Kidney epithelial cell (primary cell): ENCODE measurements at regions not wholly inside any gene's neighbourhood (a gene's known extent, or its start where the extent isn't known, plus 50 kb on each side); places are given as distances from the start of the nearest gene placed in this dataset.

Experiments used
- DNase-seq: peaks from one replicate; pipeline ENCODE4 v3.0.0-alpha.2; 2010; ENCODE audit warnings: low read depth
- H3K27me3 ChIP-seq: 2 replicates; pipeline ENCODE4 v1.6.0; 2011; ENCODE audit warnings: low read length; ENCODE audit not compliant: control insufficient read depth, insufficient read depth
- H3K36me3 ChIP-seq: 2 replicates; pipeline ENCODE4 v1.5.1; 2011; ENCODE audit warnings: low read length; ENCODE audit not compliant: control insufficient read depth, insufficient read depth
- H3K4me3 ChIP-seq: 2 replicates; pipeline ENCODE4 v1.5.1; 2011; ENCODE audit warnings: low read depth, mild to moderate bottlenecking, control low read depth, low read length
- CTCF ChIP-seq: IDR thresholded peaks from 2 replicates; pipeline ENCODE4 v1.5.1; 2011; ENCODE audit warnings: mild to moderate bottlenecking, moderate library complexity, low read length, control low read depth, inconsistent platforms; ENCODE audit not compliant: insufficient read depth, poor library complexity, severe bottlenecking

DNA sequence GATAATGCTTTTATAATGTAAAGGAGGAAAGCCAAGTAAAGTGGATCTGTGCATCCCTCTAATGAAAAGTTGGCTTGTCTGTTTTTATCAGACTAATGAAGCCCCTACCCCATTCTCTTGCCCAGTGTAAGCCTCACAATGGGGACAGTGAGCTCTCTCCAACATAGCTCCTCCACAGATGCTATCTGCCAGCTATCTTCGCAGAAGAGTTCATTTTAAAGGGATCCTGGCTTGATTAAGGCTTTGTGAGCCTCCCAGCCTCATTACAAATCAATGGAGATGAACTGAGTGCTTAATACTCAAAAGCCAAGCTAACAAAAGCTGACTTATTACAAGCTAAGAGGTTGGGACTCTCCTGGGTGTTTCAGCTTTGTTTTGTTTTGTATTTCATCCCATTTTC lies 514.7 kb downstream of the NUF2 start:
- DNase-seq = no peak
- H3K36me3 ChIP-seq = no peaks in the 10 kb centered on the region
- no peak for TF ChIP-seq CTCF
- H3K27me3 ChIP-seq = no peaks in the 10 kb centered on the region
- no peak overlapping the region for H3K4me3 ChIP-seq

DNA sequence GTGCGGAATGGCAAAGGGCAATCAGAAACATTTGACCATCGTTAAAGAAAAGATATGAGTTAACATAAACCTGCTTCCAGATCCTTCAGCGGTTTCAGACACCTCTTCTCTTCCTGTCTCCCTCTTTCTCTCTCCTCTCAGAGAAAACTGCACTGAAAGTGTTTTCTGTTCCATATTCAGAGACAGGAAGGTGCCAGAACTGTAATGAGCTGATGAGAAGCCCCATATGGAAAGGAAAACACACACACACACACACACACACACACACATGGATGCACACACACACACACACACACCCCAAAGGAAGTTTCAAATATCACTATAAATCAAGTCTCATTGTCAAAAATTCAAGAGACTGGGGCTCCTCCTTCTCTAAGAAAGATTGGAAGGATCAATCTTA lies 515.5 kb downstream of the NUF2 start:
- no peak overlapping the region for H3K4me3 ChIP-seq
- DNase-seq = no peak
- no peaks in the 10 kb centered on the region for H3K36me3 ChIP-seq
- H3K27me3 ChIP-seq = no peaks in the 10 kb centered on the region
- TF ChIP-seq CTCF = no peak

GRCh38 chr1:163842571-163842970 lies 520.8 kb downstream of the NUF2 start:
- DNase-seq = no peak
- H3K4me3 ChIP-seq = no peak overlapping the region
- TF ChIP-seq CTCF = no peak
- H3K27me3 ChIP-seq = no peaks in the 10 kb centered on the region
- no peaks in the 10 kb centered on the region for H3K36me3 ChIP-seq

DNA sequence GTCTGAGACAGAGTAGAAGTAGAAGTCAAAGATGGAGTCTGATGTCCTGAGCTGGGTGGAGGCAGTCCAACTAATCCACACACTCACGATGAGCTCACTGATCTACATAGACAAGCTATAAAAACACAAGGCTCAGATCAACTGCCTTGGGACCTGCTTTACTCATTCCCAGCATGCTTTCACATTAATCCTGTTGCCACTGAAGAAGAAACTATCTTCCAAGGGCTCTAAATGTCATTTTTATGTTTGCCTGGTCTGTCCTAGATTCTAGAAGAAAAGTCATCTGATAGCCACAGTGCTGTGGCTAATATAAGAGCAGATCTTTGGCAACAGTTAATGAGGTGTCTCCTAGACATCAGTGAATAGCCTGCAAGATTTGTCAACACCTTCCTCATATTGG lies 522.7 kb downstream of the NUF2 start:
- no peak overlapping the region for H3K4me3 ChIP-seq
- DNase-seq = no peak
- no peak for TF ChIP-seq CTCF
- H3K36me3 ChIP-seq = no peaks in the 10 kb centered on the region
- H3K27me3 ChIP-seq = no peaks in the 10 kb centered on the region

DNA sequence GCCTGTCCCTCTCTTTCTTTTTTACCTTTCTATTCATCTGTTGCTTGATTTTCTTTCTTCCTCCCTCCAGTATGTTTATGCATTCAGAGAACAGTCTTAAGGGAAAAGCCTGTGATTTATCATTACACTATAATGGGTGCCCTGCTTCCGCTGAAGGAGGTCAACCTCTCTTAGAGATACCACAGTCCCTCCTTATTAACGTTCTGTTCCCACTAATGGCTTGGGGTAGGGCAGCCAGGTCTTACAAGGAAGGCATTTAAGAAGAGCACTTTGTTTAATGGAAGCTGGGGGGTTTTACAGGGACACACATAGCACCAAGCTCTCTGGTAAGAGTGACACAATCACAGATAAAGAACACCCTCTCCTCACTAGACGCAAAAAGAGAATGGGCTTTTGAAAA lies 523.5 kb downstream of the NUF2 start:
- Histone ChIP-seq H3K4me3 (no peak overlapping the region), H3K27me3 (no peaks in the 10 kb centered on the region), H3K36me3 (no peaks in the 10 kb centered on the region)
- DNase-seq = no peak
- TF ChIP-seq CTCF = no peak

DNA sequence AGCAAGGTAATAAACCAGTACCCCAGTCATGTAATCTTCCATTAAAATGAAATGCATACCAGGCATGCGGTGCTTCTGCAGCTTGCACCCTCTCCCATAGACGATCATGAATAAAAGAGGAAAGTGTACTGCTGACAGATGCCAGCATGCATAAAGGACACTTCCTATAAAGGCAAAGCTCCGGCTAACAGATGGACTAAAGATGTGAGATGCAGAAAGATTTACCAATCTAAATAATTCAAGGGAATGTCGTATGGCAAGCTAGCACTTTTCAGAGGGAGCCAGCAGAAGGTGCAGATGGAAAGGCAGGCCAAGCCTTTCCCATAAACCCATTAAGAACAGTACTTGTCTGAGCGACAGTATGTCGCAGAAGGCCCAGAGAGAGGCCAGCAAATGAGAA lies 542.0 kb downstream of the NUF2 start:
- Histone ChIP-seq H3K27me3 (no peaks in the 10 kb centered on the region), H3K36me3 (no peaks in the 10 kb centered on the region), H3K4me3 (no peak overlapping the region)
- no peak for TF ChIP-seq CTCF
- no peak for DNase-seq
